HG03280 (cell line): ENCODE measurements at regions not wholly inside any gene's neighbourhood (a gene's known extent, or its start where the extent isn't known, plus 50 kb on each side); places are given as distances from the start of the nearest gene placed in this dataset.
"Not testable (repeated sequence)": the region's sequence is repeated elsewhere in the genome, so short reads cannot be mapped to it uniquely, and the experiment has no call there.

Source experiments
- ATAC-seq: cut with Tn5 transposase; IDR thresholded peaks from one replicate; pipeline ENCODE4 v1.9.1; 2021; ENCODE audit warnings: mild to moderate bottlenecking, moderate library complexity; ENCODE audit not compliant: unreplicated experiment

- no peak for ATAC-seq
These were observed 96.9 kb upstream of the CASK start for GRCh38 chrX:42020225-42020624.

DNA sequence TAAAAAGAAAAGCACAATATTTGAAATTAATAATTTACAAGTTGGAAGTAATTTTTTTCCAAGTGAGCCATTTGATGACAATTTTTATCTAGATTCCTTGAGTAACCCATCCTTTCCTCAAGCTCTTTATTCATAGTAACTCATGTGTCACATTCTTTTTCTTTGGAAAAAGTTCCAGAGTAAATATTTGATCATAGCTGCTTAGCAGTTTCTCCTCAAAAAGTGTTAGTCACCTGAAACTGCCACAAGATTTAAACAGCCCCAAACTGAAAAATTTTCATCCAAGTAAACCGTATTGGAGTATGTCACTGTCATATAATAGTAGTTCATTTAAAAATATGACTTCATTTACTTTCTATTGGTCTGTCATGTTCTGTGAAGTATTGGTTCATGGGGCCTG is 94.6 kb upstream of the CASK start:
- ATAC-seq = no peak

DNA sequence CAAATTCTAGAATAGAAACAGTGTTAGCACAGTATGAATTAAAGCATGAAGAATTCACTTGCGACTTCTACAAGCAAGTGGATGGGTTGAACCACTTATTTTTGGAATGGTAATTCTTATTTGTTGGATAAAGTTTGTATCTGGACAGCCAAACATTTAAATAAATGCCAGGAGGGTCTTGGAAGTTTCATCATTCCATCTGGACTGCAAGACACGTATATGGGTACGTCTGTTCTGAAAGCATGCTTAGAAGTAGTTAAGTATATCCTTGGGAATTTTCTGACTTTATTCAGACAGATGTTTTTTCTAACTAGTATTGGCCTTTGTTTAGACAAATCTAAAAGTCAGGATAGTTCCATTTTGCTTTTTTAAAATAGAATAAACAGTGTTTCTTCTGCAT is 77.5 kb upstream of the CASK start:
- ATAC-seq = no peak

GRCh38 chrX:41984628-41985027 is 61.3 kb upstream of the CASK start:
- ATAC-seq = no peak

DNA sequence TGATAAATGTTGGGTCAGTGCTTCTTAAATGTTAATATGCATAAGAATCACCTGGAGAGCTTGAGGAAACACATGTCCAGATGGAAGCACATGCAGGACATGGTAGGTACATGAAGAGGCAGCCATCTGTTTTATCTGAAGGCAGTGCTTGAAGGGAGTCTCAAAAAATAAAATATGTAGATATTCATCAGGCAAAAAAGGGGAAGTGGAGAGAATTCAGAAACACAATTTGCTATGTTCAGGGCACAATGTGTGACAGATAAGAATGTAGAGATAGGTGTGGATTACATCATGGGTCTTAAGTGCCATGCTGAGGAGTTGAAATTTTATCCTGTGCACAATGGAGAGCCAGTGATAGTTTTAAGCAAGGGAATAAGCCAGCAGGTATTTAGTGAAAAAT is 59.6 kb upstream of the CASK start:
- no peak for ATAC-seq

GRCh38 chrX:41981481-41982013 is 58.2 kb upstream of the CASK start:
- ATAC-seq = no peak

DNA sequence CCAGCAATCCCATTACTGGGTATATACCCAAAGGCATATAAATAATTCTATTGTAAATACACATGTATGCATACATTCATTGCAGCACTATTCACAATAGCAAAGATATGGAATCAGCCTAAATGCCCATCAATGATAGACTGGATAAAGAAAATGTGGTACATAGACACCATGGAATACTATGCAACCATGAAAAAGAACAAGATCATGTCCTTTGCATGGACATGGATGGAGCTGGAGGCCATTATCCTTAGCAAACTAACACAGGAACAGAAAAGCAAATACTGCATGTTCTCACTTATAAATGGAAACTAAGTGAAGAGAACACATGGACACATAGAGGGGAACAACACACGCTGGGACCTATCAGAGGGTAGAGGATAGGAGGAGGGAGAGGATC is 51.3 kb upstream of the CASK start:
- not testable (repeated sequence) for ATAC-seq

DNA sequence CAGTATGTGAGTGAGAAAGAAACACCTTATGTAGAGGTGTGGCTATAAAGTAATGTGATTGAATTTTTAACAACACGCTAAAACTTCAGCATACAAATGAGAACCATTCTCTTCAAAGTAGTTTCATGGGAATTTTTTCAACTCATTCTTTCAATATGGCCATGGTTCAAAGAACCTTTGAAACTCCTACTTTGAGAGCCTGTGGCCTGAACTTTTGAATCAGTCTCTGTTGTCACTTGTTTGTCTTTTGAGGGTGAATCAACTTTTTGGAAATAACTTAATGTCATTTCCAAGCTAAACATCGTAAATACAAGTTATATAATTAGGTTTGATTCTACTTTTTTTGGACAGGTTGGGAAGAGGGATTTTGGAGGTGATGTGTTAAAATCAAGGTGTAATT is 49.9 kb upstream of the CASK start:
- no peak for ATAC-seq
